ENCODE measurements at regions not wholly inside any gene's neighbourhood (a gene's known extent, or its start where the extent isn't known, plus 50 kb on each side); places are given as distances from the start of the nearest gene placed in this dataset.

DNA sequence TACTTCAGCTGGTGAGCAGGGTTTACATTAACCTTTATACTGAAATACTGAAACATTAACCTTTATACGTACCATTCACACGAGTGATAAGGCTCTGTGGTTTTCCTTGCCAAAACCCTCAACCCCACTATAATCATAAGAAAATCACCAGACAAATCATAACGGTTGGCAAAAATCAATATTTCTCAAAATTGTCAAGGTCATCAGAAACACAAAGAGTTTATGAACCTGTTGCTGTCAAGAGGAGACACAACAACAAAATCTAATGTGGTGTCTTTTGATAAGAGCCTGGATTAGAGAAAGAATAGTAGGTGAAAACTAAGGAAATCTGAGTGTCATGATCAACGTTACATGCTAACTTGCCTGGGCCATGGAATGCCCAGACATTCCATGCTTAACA is 396.9 kb upstream of the TMEFF2 start:
- TF ChIP-seq, protein P1, sequence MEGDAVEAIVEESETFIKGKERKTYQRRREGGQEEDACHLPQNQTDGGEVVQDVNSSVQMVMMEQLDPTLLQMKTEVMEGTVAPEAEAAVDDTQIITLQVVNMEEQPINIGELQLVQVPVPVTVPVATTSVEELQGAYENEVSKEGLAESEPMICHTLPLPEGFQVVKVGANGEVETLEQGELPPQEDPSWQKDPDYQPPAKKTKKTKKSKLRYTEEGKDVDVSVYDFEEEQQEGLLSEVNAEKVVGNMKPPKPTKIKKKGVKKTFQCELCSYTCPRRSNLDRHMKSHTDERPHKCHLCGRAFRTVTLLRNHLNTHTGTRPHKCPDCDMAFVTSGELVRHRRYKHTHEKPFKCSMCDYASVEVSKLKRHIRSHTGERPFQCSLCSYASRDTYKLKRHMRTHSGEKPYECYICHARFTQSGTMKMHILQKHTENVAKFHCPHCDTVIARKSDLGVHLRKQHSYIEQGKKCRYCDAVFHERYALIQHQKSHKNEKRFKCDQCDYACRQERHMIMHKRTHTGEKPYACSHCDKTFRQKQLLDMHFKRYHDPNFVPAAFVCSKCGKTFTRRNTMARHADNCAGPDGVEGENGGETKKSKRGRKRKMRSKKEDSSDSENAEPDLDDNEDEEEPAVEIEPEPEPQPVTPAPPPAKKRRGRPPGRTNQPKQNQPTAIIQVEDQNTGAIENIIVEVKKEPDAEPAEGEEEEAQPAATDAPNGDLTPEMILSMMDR (IDR thresholded peaks at IDR 0.05 in 4 of 5, conservative IDR thresholded peaks at IDR 0.05 in 1 of 5): no peak
- TF ChIP-seq POLR2A (IDR thresholded peaks at IDR 0.05): no peak
